OCI-LY7 (cell line): ENCODE measurements at regions not wholly inside any gene's neighbourhood (a gene's known extent, or its start where the extent isn't known, plus 50 kb on each side); places are given as distances from the start of the nearest gene placed in this dataset.

ENCODE experiments used
- BruUV-seq: library from RNA; stranded (reverse); fragments of 400-500 nt; replicated peaks from 2 replicates; lab custom pipeline; 2021; lab: Mats Ljungman, UMichigan
- CTCF ChIA-PET: fragments of 300-600 bp; sonication (Branson Sonifier 250); formaldehyde crosslinking; loops from one replicate; lab custom pipeline; 2022; ENCODE audit warnings: antibody characterized with exemption; ENCODE audit not compliant: unreplicated experiment; lab: Charles Lee
- POLR2A ChIA-PET: fragments of 300-600 bp; sonication (Branson Sonifier 250); formaldehyde crosslinking; loops from one replicate; lab custom pipeline; 2022; ENCODE audit warnings: antibody characterized with exemption; lab: Charles Lee
- DNase-seq: peaks from one replicate; pipeline ENCODE4 v3.0.0-alpha.2; 2015; ENCODE audit warnings: low spot score
- H2AFZ ChIP-seq: fragments of 200-600 bp; sonication (generic), shearing (Covaris generic); 2 replicates; pipeline ENCODE4 v1.6.1; 2014; ENCODE audit warnings: mild to moderate bottlenecking, antibody characterized with exemption, low read length, moderate library complexity
- H3K27ac ChIP-seq: fragments of 200-600 bp; sonication (generic); 2 replicates; pipeline ENCODE4 v1.5.1; 2014; ENCODE audit warnings: mixed run types, low read depth, mild to moderate bottlenecking, moderate library complexity, low read length, inconsistent platforms; ENCODE audit not compliant: poor library complexity, severe bottlenecking
- H3K36me3 ChIP-seq: fragments of 200-600 bp; sonication (generic); 2 replicates; pipeline ENCODE4 v1.6.1; 2014; ENCODE audit warnings: mild to moderate bottlenecking, antibody characterized with exemption, low read length, moderate library complexity, mixed read lengths; ENCODE audit not compliant: insufficient read depth
- H3K4me1 ChIP-seq: fragments of 200-600 bp; sonication (generic); 2 replicates; pipeline ENCODE4 v1.5.1; 2014; ENCODE audit warnings: mild to moderate bottlenecking, low read length; ENCODE audit not compliant: insufficient read depth, poor library complexity, severe bottlenecking
- H3K4me2 ChIP-seq: fragments of 200-600 bp; sonication (generic); 2 replicates; pipeline ENCODE4 v1.6.1; 2014; ENCODE audit warnings: mild to moderate bottlenecking, low read length
- H3K4me3 ChIP-seq: fragments of 200-600 bp; sonication (generic); 2 replicates; pipeline ENCODE4 v1.5.1; 2014; ENCODE audit warnings: mild to moderate bottlenecking, low read depth, low read length; ENCODE audit not compliant: poor library complexity, severe bottlenecking
- H3K79me2 ChIP-seq: fragments of 200-600 bp; sonication (generic); 2 replicates; pipeline ENCODE4 v1.6.1; 2016; ENCODE audit warnings: low read depth, mild to moderate bottlenecking, low read length, moderate library complexity, mixed read lengths; ENCODE audit not compliant: insufficient read depth
- H3K9me2 ChIP-seq: fragments of 200-600 bp; sonication (generic); 2 replicates; pipeline ENCODE4 v1.6.1; 2016; ENCODE audit warnings: mild to moderate bottlenecking, low read length, mixed read lengths; ENCODE audit not compliant: insufficient read depth
- H3K9me3 ChIP-seq: fragments of 200-600 bp; sonication (generic); 2 replicates; pipeline ENCODE4 v1.6.1; 2014; ENCODE audit warnings: mild to moderate bottlenecking, mixed run types, low read length, mixed read lengths
- H4K20me1 ChIP-seq: fragments of 200-600 bp; sonication (generic); 2 replicates; pipeline ENCODE4 v1.6.1; 2014; ENCODE audit warnings: mild to moderate bottlenecking, antibody characterized with exemption, low read length, moderate library complexity, mixed read lengths; ENCODE audit not compliant: insufficient read depth
- CTCF ChIP-seq: fragments of 200-600 bp; sonication (generic); conservative IDR thresholded peaks from 2 replicates; pipeline ENCODE4 v1.5.1; 2014; ENCODE audit warnings: mild to moderate bottlenecking, antibody characterized with exemption, low read length, moderate library complexity, mixed read lengths
- EZH2phosphoT487 ChIP-seq: fragments of 200-600 bp; sonication (generic); IDR thresholded peaks from 2 replicates; pipeline ENCODE4 v1.6.1; 2018; ENCODE audit warnings: low read depth, borderline replicate concordance, mild to moderate bottlenecking, mixed run types, antibody characterized with exemption, low read length, moderate library complexity, mixed read lengths
- intact Hi-C: fragments of 100-400 bp; cut with micrococcal nuclease; formaldehyde crosslinking; loops from one replicate; pipeline ENCODE4 v1.10.0; 2022; ENCODE audit not compliant: unreplicated experiment

GRCh38 chr15:77742127-77742526, 109.4 kb upstream of the LINGO1 start:
- intact Hi-C loops = no loop called here
- H3K79me2 ChIP-seq = no peaks in the 10 kb centered on the region
- H2AFZ ChIP-seq = no peak overlapping the region
- no peaks in the 10 kb centered on the region for H3K4me1 ChIP-seq
- no peaks in the 10 kb centered on the region for H3K36me3 ChIP-seq
- no peak overlapping the region for H3K27ac ChIP-seq
- H3K4me3 ChIP-seq = no peak overlapping the region
- no TSS peak for BruUV-seq
- H4K20me1 ChIP-seq = no peaks in the 10 kb centered on the region
- ChIA-PET POLR2A (no interaction called here), CTCF (no interaction called here)
- no peak overlapping the region for H3K4me2 ChIP-seq
- H3K9me2 ChIP-seq = no peaks in the 10 kb centered on the region
- H3K9me3 ChIP-seq = no peaks in the 10 kb centered on the region
- TF ChIP-seq EZH2phosphoT487 (no peak), CTCF (no peak)
- DNase-seq = no peak

- Histone ChIP-seq H3K4me3 (no peak overlapping the region), H3K9me2 (no peaks in the 10 kb centered on the region), H3K79me2 (no peaks in the 10 kb centered on the region), H3K9me3 (no peaks in the 10 kb centered on the region), H2AFZ (no peak overlapping the region), H3K4me1 (no peaks in the 10 kb centered on the region), H3K4me2 (no peak overlapping the region), H3K27ac (no peak overlapping the region), H3K36me3 (no peaks in the 10 kb centered on the region), H4K20me1 (no peaks in the 10 kb centered on the region)
- POLR2A ChIA-PET = no interaction called here
- intact Hi-C loops = no loop called here
- CTCF ChIA-PET = interaction anchor here (0.6 kb wide), 1 partner anchor 58 kb away, joined by 3 read pairs; no protein-coding TSS in a partner anchor
- DNase-seq = no peak
- BruUV-seq = no TSS peak
- TF ChIP-seq EZH2phosphoT487 = no peak
- no peak for TF ChIP-seq CTCF
Observed at GRCh38 chr15:77741106-77741505, 108.4 kb upstream of the LINGO1 start.

GRCh38 chr15:77739591-77740378, 107.1 kb upstream of the LINGO1 start:
- intact Hi-C loops = no loop called here
- no TSS peak for BruUV-seq
- no peaks in the 10 kb centered on the region for H3K9me2 ChIP-seq
- no peak overlapping the region for H3K27ac ChIP-seq
- POLR2A ChIA-PET = no interaction called here
- H4K20me1 ChIP-seq = no peaks in the 10 kb centered on the region
- H3K4me1 ChIP-seq = no peaks in the 10 kb centered on the region
- DNase-seq = no peak
- no peaks in the 10 kb centered on the region for H3K36me3 ChIP-seq
- no peak for TF ChIP-seq CTCF
- no peak for TF ChIP-seq EZH2phosphoT487
- no peaks in the 10 kb centered on the region for H3K9me3 ChIP-seq
- H3K4me3 ChIP-seq = no peak overlapping the region
- no peaks in the 10 kb centered on the region for H3K79me2 ChIP-seq
- CTCF ChIA-PET = no interaction called here
- no peak overlapping the region for H2AFZ ChIP-seq
- H3K4me2 ChIP-seq = no peak overlapping the region
